KMS-11 (cell line): ENCODE measurements at regions not wholly inside any gene's neighbourhood (a gene's known extent, or its start where the extent isn't known, plus 50 kb on each side); places are given as distances from the start of the nearest gene placed in this dataset.

Source experiments
- H2AFZ ChIP-seq: fragments of 200-600 bp; sonication (generic); 2 replicates; pipeline ENCODE4 v1.6.1; 2016; ENCODE audit warnings: antibody characterized with exemption, mixed run types, low read depth
- H3K27ac ChIP-seq: fragments of 200-600 bp; sonication (generic); 2 replicates; pipeline ENCODE4 v1.6.1; 2016; ENCODE audit warnings: mild to moderate bottlenecking, mixed run types
- H3K27me3 ChIP-seq: fragments of 200-600 bp; sonication (generic); 2 replicates; pipeline ENCODE4 v1.6.1; 2017; ENCODE audit warnings: mild to moderate bottlenecking, low read depth, mixed run types, moderate library complexity; ENCODE audit not compliant: insufficient read depth
- H3K36me3 ChIP-seq: fragments of 200-600 bp; sonication (generic); 2 replicates; pipeline ENCODE4 v1.6.1; 2017; ENCODE audit warnings: mild to moderate bottlenecking, mixed run types; ENCODE audit not compliant: insufficient read depth
- H3K4me1 ChIP-seq: fragments of 200-600 bp; sonication (generic); 2 replicates; pipeline ENCODE4 v1.6.1; 2016; ENCODE audit warnings: mild to moderate bottlenecking, low read depth, mixed run types; ENCODE audit not compliant: poor library complexity, severe bottlenecking
- H3K4me2 ChIP-seq: fragments of 200-600 bp; sonication (generic); 2 replicates; pipeline ENCODE4 v1.7.0; 2016; ENCODE audit warnings: mild to moderate bottlenecking, mixed run types
- H3K4me3 ChIP-seq: fragments of 200-600 bp; sonication (generic); IDR thresholded peaks from 2 replicates; pipeline ENCODE4 v1.6.1; 2017; ENCODE audit warnings: low read depth, low read length, mixed read lengths; ENCODE audit not compliant: insufficient read depth
- H3K79me2 ChIP-seq: fragments of 200-600 bp; sonication (generic); 2 replicates; pipeline ENCODE4 v1.6.1; 2016; ENCODE audit warnings: low read depth, mixed run types; ENCODE audit not compliant: insufficient read depth
- H3K9ac ChIP-seq: fragments of 200-600 bp; sonication (generic); 2 replicates; pipeline ENCODE4 v1.6.1; 2016; ENCODE audit warnings: mild to moderate bottlenecking, mixed run types
- H4K20me1 ChIP-seq: fragments of 200-600 bp; sonication (generic); 2 replicates; pipeline ENCODE4 v1.6.1; 2016; ENCODE audit warnings: mild to moderate bottlenecking, mixed run types; ENCODE audit not compliant: insufficient read depth
- CTCF ChIP-seq: fragments of 200-600 bp; sonication (generic); conservative IDR thresholded peaks from 2 replicates; pipeline ENCODE4 v1.6.1; 2017; ENCODE audit warnings: low read depth, mild to moderate bottlenecking, antibody characterized with exemption, low read length, moderate library complexity, mixed read lengths

DNA sequence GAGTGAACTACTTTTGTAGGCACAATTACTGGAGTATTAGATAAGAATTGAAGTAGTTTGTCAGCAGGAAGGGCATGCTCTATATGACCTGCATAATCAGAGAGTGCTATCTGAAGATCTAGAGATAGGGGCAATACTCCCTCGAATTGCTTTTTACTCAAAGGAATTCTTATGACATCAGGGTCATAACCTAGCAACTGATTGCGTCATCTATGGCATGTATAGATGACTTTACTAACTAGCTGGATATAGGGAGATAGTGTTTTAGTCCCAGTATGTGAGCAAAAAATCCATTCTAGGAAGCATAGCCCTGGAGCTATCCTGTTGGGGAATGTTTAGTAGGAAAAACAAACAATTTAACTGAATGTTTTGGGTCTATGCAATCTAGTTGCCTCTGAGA lies 109.5 kb upstream of the ZNF267 start:
- Histone ChIP-seq H3K79me2 (no peaks in the 10 kb centered on the region), H3K36me3 (no peaks in the 10 kb centered on the region), H3K9ac (no peak overlapping the region), H2AFZ (no peak overlapping the region), H3K4me2 (no peak overlapping the region), H3K27ac (no peak overlapping the region), H3K4me3 (no peak overlapping the region), H3K4me1 (no peaks in the 10 kb centered on the region), H3K27me3 (no peaks in the 10 kb centered on the region), H4K20me1 (no peaks in the 10 kb centered on the region)
- TF ChIP-seq CTCF: no peak

GRCh38 chr16:31767267-31767666 lies 106.3 kb upstream of the ZNF267 start:
- no peaks in the 10 kb centered on the region for H3K36me3 ChIP-seq
- H3K9ac ChIP-seq: no peak overlapping the region
- H3K79me2 ChIP-seq: no peaks in the 10 kb centered on the region
- no peaks in the 10 kb centered on the region for H4K20me1 ChIP-seq
- no peak overlapping the region for H3K27ac ChIP-seq
- H3K4me2 ChIP-seq: no peak overlapping the region
- H3K4me1 ChIP-seq: no peaks in the 10 kb centered on the region
- TF ChIP-seq CTCF: no peak
- H3K27me3 ChIP-seq: no peaks in the 10 kb centered on the region
- H2AFZ ChIP-seq: no peak overlapping the region
- H3K4me3 ChIP-seq: no peak overlapping the region

DNA sequence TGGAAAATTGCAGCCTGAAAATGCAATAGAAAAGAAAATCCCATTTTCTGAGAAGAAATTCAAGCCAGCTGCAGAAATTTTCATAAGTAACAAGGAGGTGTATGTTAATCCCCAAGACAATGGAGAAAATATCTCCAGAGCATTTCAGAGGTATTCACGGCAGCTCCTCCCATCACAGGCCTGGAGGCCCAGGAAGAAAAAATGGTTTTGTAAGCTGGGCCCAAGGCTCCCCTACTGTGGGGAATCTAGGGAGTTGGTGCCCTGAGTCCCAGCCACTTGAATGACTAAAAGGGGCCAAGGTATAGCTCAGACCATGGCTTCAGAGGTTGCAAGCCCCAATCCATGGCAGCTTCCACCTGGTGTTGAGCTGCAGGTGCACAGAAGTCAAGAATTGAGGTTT lies 93.3 kb upstream of the ZNF267 start:
- Histone ChIP-seq H4K20me1 (no peaks in the 10 kb centered on the region), H2AFZ (no peak overlapping the region), H3K79me2 (no peaks in the 10 kb centered on the region), H3K36me3 (no peaks in the 10 kb centered on the region), H3K4me3 (no peak overlapping the region), H3K27me3 (no peaks in the 10 kb centered on the region), H3K4me1 (no peaks in the 10 kb centered on the region), H3K4me2 (no peak overlapping the region), H3K27ac (no peak overlapping the region), H3K9ac (no peak overlapping the region)
- no peak for TF ChIP-seq CTCF

DNA sequence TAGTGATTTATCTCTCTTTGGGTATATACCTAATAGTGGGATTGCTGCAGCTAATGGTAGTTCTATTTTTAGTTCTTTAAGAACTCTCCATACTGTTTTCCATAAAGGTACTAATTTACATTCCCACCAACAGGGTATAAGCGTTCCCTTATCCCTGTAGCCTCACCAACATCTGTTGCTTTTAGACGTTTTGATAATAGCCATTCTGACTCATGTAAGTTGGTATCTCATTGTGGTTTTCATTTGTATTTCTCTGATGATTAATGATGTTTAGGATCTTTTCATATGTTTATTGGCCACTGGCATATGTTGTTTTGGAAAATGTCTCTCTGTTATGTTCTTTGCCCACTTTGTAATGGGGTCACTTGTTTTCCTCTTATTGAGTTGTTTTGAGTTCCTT lies 88.5 kb upstream of the ZNF267 start:
- TF ChIP-seq CTCF: no peak
- no peak overlapping the region for H3K4me3 ChIP-seq

DNA sequence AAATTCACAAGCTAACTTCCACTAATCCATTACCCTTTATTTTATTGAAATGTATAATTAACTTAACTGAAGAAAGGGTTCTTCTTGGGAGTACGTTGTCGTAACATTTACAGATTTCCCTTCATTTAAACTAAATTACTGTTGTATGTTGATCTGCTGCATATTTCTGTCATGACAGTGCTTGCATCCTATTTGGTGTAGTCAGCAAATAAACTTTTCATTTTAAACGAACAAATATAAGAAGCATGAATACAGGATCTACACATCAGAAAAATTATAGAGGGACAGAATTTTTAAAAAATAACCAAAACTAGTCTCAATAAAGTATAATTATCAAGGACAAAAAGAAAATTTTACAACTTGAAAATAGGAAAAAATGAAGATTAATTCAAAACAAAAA lies 66.5 kb upstream of the ZNF267 start:
- H3K79me2 ChIP-seq: no peaks in the 10 kb centered on the region
- no peaks in the 10 kb centered on the region for H4K20me1 ChIP-seq
- no peaks in the 10 kb centered on the region for H3K36me3 ChIP-seq
- H3K27ac ChIP-seq: no peak overlapping the region
- H3K27me3 ChIP-seq: no peaks in the 10 kb centered on the region
- H2AFZ ChIP-seq: no peak overlapping the region
- H3K4me3 ChIP-seq: no peak overlapping the region
- H3K4me2 ChIP-seq: no peak overlapping the region
- no peak overlapping the region for H3K9ac ChIP-seq
- no peaks in the 10 kb centered on the region for H3K4me1 ChIP-seq
- no peak for TF ChIP-seq CTCF

More for the DNA sequence above, 88.5 kb upstream of the ZNF267 start:
- no peaks in the 10 kb centered on the region for H3K27me3 ChIP-seq
- no peak overlapping the region for H3K4me2 ChIP-seq
- no peaks in the 10 kb centered on the region for H3K4me1 ChIP-seq
- H4K20me1 ChIP-seq: no peaks in the 10 kb centered on the region
- no peaks in the 10 kb centered on the region for H3K79me2 ChIP-seq
- H3K36me3 ChIP-seq: no peaks in the 10 kb centered on the region
- no peak overlapping the region for H3K27ac ChIP-seq
- no peak overlapping the region for H3K9ac ChIP-seq
- no peak overlapping the region for H2AFZ ChIP-seq
